OCI-LY3 (cell line): ENCODE measurements at regions not wholly inside any gene's neighbourhood (a gene's known extent, or its start where the extent isn't known, plus 50 kb on each side); places are given as distances from the start of the nearest gene placed in this dataset.

Experiments used
- CTCF ChIP-seq: fragments of 200-600, 300-600 bp; sonication (generic); IDR thresholded peaks from 2 replicates; pipeline ENCODE4 v1.5.1; 2014; ENCODE audit warnings: antibody characterized with exemption, low read length, low read depth
- EZH2phosphoT487 ChIP-seq: fragments of 200-600 bp; shearing (Covaris generic); IDR thresholded peaks from 2 replicates; pipeline ENCODE4 v1.6.1; 2018; ENCODE audit warnings: antibody characterized with exemption, mixed run types, low read depth

DNA sequence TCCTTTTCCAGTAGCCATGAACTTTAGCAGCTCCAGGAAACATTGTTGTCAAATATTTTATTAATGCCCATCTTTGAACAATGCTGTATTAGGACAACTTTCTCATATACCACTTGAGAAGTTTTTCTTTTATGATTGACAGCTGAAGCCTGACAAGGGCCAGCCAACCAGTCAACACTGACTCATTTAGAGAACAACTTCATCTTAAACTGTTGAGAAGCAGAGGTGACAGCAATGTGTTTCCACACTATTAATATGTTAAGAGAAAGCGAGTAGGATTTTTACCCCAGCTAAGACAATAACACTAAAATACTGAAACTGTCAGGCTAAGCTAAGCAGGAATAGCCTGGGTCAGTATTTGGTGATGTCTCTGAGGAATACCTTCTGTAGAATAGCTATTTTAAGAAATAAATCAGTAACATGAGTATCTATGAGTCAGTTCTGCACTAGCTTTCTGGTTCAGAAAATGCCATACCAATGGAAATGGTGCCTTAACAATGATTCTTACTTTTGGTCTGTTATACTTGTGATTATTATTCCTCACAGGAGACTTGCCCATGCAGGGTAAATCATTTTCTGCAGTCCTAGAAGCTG is 168.8 kb upstream of the POT1 start:
- no peak for TF ChIP-seq CTCF
- no peak for TF ChIP-seq EZH2phosphoT487
